ENCODE measurements at regions not wholly inside any gene's neighbourhood (a gene's known extent, or its start where the extent isn't known, plus 50 kb on each side); places are given as distances from the start of the nearest gene placed in this dataset.

DNA sequence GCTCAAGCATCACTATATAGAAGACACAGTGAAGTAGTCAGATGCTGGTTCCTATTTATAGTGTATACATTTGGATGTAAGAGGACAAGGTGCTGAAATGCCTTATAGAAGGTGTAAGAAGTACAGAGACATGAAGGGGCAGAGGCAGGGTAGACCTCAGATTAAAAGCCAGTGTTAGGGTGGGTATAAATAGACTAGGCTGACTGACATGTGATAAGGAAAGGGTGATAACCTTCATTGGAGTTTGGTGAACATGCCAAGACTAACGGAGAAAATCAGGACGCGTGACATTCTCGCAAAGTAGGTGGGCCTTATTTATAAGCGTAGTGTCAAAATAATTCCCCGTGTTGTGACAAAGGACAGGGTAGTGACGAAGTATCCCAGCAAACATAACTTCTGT, 59.1 kb upstream of the HRH2 start:
- Histone ChIP-seq H3K27ac (ENCODE audit: low read depth, low read length) (no peak overlapping the region), H3K27me3 (ENCODE audit: control insufficient read depth, insufficient read depth, low read length) (no peaks in the 10 kb centered on the region), H3K36me3 (ENCODE audit: control insufficient read depth, insufficient read depth, low read length) (no peaks in the 10 kb centered on the region), H3K9me3 (ENCODE audit: control insufficient read depth, insufficient read depth, low read length) (no peaks in the 10 kb centered on the region), H3K4me1 (ENCODE audit: control insufficient read depth, insufficient read depth, low read length) (peaks cover 18% of the 10 kb centered on the region), H3K9ac (ENCODE audit: low read depth, low read length) (no peak overlapping the region), H3K4me3 (ENCODE audit: low read depth, low read length) (no peak overlapping the region)

DNA sequence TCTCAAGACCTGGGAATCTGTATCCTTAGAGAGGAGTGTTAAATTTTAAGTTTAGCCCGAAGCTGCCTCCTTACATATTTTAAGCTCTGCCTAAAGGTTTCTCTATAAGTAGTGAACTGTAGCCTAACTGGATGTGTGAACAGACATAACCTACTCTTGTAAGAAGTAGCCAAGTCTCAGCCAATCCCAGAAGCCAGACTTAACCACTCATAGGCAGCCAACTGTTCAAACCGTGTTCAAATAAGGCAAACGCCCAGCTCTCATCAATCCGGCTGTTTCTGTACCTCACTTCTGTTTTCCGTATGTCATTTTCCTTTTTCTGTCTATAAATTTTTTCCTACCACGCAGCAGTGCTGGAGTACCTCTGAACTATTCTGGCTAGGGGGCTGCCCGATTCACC, 58.7 kb upstream of the HRH2 start:
- Histone ChIP-seq H3K4me3 (ENCODE audit: low read depth, low read length) (no peak overlapping the region), H3K27me3 (ENCODE audit: control insufficient read depth, insufficient read depth, low read length) (no peaks in the 10 kb centered on the region), H3K4me1 (ENCODE audit: control insufficient read depth, insufficient read depth, low read length) (peaks cover 22% of the 10 kb centered on the region), H3K9ac (ENCODE audit: low read depth, low read length) (no peak overlapping the region), H3K27ac (ENCODE audit: low read depth, low read length) (no peak overlapping the region), H3K9me3 (ENCODE audit: control insufficient read depth, insufficient read depth, low read length) (no peaks in the 10 kb centered on the region), H3K36me3 (ENCODE audit: control insufficient read depth, insufficient read depth, low read length) (no peaks in the 10 kb centered on the region)

DNA sequence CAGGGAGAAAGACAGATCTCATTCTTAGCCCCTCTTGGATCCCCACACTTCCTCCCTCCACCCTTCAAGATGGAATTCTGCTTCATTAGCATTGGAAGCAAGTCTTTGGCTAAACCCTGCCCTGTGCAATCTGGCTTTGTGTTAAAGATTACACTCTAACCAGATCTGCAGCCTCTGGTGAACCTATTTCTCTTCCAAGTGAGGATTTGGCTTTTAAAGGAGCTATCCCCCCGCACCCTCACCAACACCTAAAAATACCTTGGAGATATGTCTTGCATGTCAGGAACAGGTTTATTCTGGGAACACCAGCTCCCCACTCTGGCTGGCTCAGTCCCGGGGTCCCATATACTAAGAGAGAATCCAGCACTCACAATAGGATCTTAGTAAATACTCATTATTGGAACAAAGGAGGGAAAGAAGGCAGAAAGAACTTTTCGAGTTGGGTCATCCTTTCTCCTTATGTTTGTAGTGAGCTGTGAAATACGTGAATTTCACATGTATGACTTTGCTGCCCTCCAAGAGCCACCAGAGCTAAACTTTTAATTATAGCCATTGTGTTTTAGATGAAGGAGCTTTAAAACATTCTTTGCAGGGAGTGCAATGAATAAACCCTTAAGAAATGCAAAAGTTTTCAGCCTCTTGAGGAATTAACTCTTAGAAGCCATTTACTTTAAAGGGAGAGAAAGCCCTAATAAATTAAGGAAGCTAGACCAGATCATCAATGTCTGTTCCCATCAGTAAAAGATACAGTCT, 53.7 kb upstream of the HRH2 start:
- H3K27ac ChIP-seq (ENCODE audit: low read depth, low read length): peak overlapping the region; percentile 92

DNA sequence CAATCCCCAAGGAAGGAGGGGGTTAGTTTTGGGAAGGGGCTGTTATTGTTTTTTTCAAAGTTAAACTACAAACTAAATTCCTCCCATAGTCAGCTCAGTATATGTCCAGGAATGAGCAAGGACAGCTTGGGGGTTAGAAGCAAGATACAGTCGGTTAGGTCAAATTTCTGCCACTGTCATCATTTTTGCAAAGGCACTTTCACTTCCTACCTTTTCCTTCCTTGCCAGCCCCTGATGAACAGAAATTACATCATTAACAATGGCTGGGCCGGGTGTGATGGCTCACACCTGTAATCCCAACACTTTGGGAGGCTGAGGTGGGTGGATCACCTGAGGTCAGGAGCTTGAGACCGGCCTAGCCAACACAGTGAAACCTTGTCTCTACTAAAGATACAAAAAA, 51.5 kb upstream of the HRH2 start:
- Histone ChIP-seq H3K9me3 (ENCODE audit: control insufficient read depth, insufficient read depth, low read length) (peaks cover 13% of the 10 kb centered on the region), H3K4me1 (ENCODE audit: control insufficient read depth, insufficient read depth, low read length) (peaks cover 29% of the 10 kb centered on the region), H3K27me3 (ENCODE audit: control insufficient read depth, insufficient read depth, low read length) (no peaks in the 10 kb centered on the region), H3K36me3 (ENCODE audit: control insufficient read depth, insufficient read depth, low read length) (no peaks in the 10 kb centered on the region), H3K4me3 (ENCODE audit: low read depth, low read length) (no peak overlapping the region), H3K27ac (ENCODE audit: low read depth, low read length) (no peak overlapping the region), H3K9ac (ENCODE audit: low read depth, low read length) (no peak overlapping the region)

More for the DNA sequence above, 53.7 kb upstream of the HRH2 start:
- Histone ChIP-seq H3K36me3 (ENCODE audit: control insufficient read depth, insufficient read depth, low read length) (no peaks in the 10 kb centered on the region), H3K9me3 (ENCODE audit: control insufficient read depth, insufficient read depth, low read length) (peaks cover 13% of the 10 kb centered on the region), H3K4me3 (ENCODE audit: low read depth, low read length) (peak overlapping the region; percentile 27), H3K4me1 (ENCODE audit: control insufficient read depth, insufficient read depth, low read length) (peaks cover 29% of the 10 kb centered on the region), H3K27me3 (ENCODE audit: control insufficient read depth, insufficient read depth, low read length) (no peaks in the 10 kb centered on the region), H3K9ac (ENCODE audit: low read depth, low read length) (peak overlapping the region; percentile 32; the same call in 1 of the 2 replicates)
